ENCODE measurements at regions not wholly inside any gene's neighbourhood (a gene's known extent, or its start where the extent isn't known, plus 50 kb on each side); places are given as distances from the start of the nearest gene placed in this dataset.
A peak's percentile ranks its signal among the peaks of the same experiment; 100 is the strongest.
"Not testable (repeated sequence)": the region's sequence is repeated elsewhere in the genome, so short reads cannot be mapped to it uniquely, and the experiment has no call there.

DNA sequence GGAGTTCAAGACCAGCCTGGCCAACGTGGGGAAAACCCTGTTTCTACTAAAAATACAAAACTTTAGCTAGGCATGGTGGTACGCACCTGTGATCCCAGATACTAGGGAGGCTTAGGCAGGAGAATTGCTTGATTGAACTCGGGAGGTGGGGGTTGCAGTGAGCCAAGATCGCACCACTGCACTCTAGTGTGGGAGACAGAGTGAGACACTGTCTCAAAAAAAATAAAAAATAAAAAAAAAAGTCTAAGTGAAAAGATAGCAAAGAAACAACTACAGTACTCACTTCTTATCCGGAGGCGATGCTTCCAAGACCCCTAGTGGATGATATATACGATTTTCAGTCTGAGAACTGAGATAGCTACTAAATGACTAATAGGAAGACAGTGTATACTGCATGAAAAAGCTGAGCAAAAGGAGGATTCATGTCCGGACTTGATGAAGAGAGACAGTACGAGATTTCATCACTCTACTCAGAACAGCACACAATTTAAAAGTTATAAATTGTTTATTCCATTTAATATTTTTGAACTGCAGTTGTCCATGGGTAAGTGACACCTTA, 138.7 kb upstream of the GOLGA6L6 start:
- not testable (repeated sequence) for DNase-seq (ENCODE audit: low read depth)

DNA sequence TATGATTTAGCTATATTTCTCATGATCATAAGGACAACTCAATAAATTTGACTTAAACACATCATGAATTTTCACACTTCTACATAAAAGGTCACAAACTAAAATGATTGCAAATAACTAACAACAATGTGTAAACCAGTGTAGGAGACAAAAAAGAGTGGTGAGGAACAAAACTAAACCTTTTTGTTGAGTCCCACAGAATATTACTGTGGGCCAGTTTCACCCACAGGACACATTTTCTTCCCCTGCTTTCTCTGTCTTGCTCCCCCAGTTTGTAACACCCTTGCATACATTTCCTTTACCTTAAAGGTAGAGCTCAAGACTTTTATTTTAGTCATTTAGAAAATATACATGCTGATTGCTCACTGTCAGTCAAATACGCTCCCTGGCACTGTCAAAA, 130.9 kb upstream of the GOLGA6L6 start:
- DNase-seq (ENCODE audit: low read depth): no peak

DNA sequence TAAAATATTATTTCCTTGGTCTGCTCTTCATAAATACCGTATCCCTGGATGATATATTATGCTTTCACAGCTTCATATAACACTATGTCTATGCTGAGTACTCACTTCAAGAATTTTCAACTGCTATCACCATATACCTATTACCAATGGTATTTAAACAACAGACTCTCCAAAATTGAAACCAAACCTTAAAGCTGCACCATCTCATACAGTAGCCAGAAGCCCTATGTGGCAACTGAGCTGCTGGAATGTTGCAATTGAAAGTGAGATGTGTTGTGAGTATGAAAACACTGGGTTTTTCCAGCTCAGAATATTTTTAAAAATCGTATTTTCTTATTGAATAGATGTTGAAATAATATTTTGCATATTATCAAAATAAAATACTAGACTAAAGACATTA, 130.1 kb upstream of the GOLGA6L6 start:
- DNase-seq (ENCODE audit: low read depth): no peak

DNA sequence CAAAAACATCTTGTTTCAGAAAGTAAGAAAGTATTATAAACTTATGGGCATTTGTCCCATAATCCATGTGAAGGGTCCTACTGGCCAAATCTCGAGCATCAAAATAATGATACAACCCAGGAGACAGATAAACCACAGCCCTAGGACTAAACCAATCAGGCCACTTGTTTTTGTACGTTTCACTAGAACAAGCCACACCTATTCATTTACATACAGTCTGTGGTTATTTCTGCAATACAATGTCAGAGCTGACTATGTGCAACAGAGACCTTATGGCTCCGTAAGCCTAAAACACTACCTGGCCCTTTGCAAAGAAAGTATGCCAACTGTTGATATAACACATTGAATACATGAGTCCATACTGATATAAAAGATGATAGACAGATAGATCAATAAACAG, 124.8 kb upstream of the GOLGA6L6 start:
- not testable (repeated sequence) for DNase-seq (ENCODE audit: low read depth)

DNA sequence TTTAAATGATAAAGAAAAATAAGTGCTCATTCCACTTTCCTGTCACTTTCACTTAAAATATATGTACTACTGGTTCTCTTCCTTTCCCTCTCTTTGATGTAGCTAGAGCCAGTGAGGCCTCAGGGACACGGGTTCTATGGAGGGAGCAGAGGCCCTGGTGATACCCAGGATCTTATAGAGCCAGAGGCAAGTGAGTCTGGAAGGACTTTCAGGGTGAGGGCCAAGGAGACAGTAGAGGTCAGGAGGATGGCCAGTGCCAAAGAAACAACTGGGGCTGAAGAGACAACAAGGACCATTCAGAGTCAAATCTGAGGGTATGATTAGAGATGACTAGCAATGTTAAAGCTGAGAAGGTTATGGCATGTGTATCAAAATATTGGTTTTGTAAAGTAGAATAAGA, 124.1 kb upstream of the GOLGA6L6 start:
- DNase-seq (ENCODE audit: low read depth): no peak

DNA sequence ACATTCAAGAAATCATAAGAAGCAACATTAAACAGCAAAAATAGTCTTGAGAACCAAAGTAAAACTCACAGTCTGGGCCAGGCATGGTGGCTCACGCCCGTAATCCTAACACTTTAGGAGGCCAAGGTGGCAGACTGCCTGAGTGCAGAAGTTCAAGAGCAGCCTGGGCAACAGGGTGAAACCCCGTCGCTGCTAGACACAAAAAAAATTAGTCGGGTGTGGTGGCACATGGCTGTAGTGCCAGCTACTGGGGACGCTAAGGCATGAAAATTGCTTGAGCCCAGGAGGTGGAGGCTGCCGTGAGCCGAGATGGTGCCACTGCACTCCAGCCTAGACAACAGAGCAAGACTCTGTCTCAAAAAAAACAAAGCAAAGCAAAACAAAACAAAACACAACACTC, 117.7 kb upstream of the GOLGA6L6 start:
- DNase-seq (ENCODE audit: low read depth): no peak

DNA sequence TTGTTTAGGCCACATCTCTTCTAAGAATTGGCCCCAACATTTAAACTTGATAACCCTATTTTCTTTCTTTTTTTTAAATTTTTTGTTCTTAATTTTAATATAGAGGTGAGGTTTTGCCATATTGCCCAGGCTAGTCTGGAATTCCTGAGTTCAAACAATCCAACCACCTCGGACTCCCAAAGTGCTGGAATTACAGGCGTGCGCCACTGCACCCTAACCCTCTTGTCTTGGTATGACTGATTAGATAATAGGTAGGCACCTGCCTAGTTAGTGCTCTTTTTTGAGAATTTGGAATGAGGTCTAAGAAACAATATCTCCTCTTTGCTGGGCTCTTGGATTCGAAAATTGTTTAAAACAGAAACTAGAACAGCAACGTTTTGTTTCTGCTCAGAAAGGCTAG, 116.4 kb upstream of the GOLGA6L6 start:
- no peak for DNase-seq (ENCODE audit: low read depth)

DNA sequence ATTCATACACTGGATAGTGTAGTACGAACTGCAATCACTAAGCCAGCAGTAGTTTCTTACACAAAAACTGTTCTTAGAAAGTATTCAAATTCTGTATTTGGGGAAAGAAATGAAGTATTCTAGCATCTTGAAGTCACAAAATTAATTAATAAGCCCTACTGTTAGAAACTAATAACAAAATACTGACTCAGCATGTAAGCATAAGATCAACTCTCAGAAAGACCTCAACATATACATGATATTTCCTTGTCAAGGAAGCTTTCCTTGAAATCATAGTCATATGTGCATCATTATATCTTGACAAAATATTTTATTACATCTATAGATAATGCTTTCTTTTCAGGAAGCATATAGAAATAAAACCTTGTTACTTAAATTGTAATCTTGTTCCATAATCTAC, 115.5 kb upstream of the GOLGA6L6 start:
- DNase-seq (ENCODE audit: low read depth): no peak

DNA sequence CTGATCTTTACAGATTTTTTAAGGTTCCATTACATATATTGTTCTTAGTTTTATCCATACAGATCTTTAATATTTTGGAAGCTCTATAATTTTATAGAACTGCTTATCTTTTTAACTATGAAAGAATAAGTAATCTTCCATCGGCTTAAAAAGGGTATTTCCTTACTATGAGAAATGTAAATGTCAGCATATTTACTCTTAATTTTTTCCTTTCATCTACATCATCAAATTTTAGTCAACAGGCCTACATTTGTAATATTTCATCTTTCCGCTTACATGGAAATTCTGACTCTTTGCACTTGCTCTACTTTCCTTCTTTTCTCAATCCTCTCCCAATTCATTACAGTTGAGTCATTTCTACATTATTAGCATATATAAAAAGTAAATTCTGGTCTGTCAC, 111.3 kb upstream of the GOLGA6L6 start:
- no peak for DNase-seq (ENCODE audit: low read depth)

DNA sequence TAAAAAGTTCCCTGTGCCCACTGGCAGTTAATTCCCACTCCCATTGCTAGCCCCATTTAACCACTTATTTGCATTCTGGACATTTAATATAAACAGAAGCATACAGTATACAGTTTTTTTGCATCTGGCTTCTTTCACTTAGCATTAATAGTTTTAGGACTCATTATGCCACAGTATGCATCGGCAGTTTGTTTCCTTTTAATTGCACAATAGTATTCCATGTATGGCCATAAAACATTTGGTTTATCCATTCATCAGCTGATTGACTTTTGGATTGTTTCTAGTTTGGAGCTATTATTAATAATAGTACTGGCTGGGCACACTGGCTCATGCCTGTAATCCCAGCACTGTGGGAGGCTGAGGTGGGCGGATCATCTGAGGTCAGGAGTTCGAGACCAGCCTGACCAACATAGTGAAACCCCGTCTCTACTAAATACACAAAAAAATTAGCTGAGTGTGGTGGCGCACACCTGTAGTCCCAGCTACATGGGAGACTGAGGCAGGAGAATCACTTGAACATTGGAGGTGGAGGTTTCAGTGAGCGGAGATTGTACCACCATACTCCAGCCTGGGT, 106.9 kb upstream of the GOLGA6L6 start:
- DNase-seq (ENCODE audit: low read depth): not testable (repeated sequence)

DNA sequence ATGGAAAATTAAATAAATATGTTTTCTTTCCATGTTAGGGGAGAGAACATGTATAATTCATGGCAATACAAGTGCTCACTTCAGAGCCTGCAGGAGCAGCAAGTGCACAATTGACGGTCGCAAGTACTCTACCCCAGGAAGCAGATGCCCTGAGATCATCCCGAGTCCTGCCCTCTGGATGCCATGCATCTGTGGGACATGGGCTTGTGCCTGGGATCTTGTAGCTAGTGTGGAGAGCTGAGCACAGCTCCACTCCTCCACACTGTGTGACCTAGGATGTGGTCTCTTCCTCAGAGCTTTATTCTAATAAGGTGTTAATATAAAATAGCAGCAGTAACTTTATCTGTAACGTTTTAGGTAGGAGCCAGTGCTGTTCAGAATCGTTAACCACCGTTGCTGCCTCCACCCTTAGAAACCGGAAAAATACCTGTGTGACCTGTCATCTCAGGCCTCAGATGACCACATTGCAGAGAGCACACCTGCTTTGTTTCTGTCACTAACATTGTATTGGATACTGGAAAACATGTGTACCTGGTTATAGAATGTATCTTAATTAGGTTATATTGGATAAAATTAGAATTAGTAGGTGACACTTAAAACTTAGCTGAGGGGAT, 105.0 kb upstream of the GOLGA6L6 start:
- DNase-seq (ENCODE audit: low read depth): no peak

DNA sequence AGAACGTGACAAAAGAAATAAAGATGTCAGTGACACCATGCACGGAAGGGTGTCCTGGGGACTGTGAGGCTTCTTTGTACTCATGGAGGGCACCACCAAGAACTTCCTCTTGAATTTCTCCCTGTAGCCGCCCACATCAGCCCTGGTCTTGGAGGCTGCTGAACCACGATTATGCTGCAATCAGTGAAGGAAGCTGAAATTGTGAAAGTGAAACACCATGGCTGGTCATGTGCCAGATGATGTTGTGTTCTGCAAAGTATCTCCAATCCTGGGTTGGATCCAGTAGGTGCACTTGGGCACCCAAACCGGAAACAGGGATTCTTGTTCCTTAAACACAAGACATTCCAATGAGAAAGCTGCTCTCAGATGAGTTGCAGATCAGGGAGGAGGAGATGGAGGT, 104.4 kb upstream of the GOLGA6L6 start:
- DNase-seq (ENCODE audit: low read depth): peak; percentile 22

DNA sequence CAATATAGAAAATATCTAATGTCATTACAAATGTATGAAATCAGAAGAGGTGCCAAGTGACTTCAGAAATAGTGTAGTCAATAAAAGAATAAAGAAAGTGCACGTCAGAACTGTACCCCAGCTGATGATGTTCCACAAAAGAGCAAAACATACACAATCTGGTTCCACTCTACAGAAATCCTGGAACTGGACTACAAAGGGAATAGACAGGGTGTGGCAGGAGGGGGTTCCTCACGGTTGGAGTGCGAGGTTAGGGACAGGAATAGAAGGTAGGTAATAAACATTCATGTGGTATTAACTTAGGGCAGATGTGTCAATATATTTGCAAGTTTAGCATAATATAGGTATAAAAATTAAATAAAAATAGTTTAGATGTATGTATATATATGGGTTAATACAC, 103.3 kb upstream of the GOLGA6L6 start:
- no peak for DNase-seq (ENCODE audit: low read depth)

DNA sequence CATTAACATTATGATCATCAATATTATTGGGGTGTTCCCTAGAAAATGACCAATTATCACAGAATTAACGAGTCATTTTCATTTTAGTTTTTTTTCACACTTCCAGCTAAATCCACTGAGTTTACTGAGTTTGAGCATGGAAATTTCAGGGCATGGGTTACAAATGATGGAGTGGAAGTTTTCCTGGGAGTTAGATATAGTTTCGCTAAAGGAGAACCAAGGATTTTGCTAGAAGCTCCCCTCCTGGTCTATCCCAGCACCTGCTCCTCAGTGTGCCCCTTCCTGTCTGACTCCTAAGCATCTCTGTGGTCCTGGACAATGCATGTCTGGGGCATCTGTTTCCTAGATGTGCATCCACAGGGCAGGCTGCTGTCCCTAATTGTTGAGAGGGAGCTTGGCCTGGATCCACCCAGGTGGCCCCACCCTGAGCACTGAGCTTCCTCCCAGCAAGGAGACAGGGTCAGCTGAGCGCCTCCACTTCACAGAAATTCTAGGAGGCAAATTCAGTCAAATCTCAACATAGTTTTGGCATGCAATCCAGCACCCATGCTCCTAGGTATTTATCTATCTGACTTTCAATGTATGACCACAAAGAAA, 102.3 kb upstream of the GOLGA6L6 start:
- DNase-seq (ENCODE audit: low read depth): no peak

DNA sequence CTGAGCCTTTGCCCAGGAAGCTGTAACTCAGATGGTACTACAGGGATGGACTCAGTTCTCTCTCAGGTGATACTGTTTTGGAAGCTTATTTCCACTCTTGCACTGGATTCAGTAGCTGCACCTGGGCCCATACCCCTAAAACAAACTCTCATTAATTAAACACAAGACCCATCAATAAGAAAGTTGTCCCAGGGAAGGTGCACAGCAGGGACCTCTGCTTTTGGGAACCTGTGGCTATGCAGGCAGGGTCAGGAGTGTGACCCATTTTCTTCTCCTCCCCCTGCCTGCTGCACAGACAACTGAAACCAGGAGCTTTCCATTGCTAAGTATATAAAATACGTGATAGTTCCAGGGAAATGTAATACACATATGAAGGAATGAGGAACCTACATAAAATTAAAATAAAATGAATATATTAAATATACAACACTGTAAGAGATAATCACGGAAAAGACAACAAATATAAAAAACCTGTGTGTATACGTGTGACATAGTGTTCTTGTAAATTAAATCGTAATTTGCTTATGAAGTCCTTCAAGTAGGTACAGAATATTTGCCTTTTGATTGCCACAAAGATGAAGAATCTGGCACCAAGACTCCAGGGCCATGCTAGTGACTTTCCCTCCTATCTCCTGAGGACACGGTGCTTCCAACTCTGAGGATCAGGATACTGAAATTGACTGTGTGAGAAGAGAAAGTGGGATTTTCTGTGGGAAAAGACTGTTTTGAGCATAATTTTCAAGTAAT, 101.6 kb upstream of the GOLGA6L6 start:
- DNase-seq (ENCODE audit: low read depth): no peak

DNA sequence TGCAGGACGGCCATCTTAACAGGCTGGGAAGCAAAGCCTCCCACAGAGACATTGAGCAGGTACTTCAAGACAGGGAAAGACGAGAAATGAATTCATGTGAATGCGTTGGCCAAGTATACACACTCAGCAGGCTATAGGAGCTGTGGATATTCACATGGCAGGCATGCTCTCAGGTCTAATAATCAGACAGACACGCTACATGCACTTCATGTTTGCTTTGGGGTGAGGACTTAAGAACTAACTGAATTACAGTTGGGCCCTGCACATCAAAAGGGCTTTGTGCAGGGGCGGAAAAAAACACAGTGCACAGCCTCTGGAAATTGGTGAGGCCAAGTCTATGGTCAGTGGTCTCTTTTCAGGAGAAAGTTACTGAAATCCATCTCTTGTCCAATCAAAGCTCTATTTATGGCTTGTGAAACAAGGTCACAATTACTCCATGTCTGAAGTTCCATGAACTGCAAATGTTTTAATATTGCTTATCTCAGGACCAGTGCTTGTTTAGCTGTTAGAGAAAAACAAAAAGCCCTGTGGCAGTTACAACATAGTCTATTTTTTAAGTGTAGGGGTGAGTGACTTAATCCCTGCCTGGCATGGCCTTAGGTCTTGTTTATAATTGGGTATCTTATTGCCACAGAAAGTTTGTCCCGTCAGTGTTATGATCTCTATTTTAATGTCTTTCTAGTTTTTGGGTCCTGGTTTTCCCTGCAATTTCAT, 100.6 kb upstream of the GOLGA6L6 start:
- no peak for DNase-seq (ENCODE audit: low read depth)

DNA sequence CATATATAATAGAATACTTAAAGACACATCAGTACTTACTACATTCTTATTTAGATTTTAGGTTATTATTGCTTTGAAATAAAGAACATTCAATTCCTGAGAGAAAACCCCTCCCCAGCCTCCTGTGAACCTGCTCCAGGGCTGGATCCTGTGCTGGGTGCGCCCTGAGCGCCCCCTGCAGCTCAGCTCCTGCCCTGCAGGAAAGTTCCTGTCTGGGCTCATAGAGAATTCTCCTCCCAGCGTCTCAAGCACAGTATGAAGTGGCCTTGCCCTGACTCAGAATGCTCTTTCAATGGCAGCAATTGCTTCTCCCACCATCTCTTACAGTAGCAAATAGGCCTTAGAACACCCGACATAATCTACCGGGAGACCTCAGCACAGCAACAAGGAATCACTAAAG, 98.8 kb upstream of the GOLGA6L6 start:
- DNase-seq (ENCODE audit: low read depth): not testable (repeated sequence)

DNA sequence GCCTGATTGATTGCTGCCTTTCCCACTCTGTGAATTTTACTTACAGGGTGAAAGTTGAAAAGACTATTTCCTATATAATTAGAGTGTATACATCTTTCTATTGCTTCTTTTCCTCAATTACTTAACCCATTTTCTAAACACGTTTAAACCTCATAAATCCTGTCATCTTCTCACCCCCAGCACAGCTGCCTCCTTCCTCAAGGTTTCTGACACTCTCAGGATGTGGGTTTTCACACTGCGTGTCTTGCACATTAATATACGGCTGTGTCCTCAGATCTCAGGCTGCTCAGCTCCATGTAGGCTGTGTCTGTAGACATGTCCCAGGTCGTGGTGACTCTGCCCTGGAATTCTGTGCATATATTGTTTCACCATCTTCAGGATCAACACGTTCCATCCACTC, 97.6 kb upstream of the GOLGA6L6 start:
- not testable (repeated sequence) for DNase-seq (ENCODE audit: low read depth)

DNA sequence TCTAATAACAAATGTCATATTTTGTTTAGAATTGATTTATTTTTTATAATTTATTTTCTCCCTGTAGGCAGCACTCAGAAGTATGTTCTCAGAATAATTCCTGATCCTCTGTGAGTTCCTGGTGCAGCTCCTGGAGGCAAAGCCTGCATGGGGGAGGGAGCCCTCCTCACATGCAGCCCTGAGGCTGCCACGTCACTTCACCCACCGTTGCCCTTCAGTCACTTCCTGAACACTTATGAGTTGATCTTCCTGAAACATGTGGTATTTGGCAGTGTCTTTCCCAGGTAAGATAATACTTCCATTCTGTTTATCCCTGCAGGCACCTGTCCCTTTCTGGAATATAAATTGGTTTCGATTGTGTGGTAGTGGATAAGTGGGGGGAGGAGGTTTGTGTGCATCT, 95.9 kb upstream of the GOLGA6L6 start:
- DNase-seq (ENCODE audit: low read depth): not testable (repeated sequence)

DNA sequence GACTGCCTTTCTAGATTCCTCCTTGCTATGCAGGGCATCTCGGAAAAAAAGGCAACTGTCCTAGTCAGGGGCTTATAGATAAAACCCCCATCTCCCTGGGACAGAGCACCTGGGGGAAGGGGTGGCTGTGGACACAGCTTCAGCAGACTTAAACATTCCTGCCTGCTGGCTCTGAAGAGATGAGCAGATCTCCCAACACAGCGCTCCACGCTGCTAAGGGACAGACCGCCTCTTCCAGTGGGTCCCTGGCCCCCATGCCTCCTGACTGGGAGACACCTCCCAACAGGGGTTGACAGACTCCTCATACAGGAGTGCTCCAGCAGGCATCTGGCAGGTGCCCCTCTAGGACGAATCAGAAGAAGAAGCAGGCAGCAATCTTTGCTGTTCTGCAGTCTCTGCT, 87.9 kb upstream of the GOLGA6L6 start:
- DNase-seq (ENCODE audit: low read depth): not testable (repeated sequence)

DNA sequence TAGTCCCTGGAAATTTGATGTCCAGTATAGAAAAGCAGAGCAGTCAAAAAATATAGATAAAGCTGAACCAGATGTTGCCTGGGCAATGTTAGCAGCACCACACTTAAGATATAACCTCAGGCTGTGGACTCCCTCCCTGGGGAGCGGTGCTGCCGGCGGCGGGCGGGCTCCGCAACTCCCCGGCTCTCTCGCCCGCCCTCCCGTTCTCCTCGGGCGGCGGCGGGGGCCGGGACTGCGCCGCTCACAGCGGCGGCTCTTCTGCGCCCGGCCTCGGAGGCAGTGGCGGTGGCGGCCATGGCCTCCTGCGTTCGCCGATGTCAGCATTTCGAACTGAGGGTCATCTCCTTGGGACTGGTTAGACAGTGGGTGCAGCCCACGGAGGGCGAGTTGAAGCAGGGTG, 86.9 kb upstream of the GOLGA6L6 start:
- DNase-seq (ENCODE audit: low read depth): not testable (repeated sequence)

DNA sequence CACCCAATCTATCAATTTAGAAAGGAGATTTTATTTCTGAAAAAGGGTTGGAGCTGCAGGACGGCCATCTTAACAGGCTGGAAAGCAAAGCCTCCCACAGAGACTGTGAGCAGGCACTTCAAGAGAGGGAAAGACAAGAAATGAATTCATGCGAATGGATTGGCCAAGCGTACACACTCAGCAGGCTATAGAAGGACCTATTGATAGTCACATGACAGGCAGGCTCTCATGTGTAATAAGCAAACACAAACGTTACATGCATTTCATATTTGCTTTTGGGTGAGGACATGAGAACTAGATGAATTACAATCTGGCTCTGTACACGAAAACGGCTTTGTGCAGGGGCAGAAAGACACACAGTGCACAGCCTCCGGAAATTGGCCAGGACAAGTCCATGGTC, 83.9 kb upstream of the GOLGA6L6 start:
- not testable (repeated sequence) for DNase-seq (ENCODE audit: low read depth)
